ENCODE measurements at regions not wholly inside any gene's neighbourhood (a gene's known extent, or its start where the extent isn't known, plus 50 kb on each side); places are given as distances from the start of the nearest gene placed in this dataset.
"Not testable (repeated sequence)": the region's sequence is repeated elsewhere in the genome, so short reads cannot be mapped to it uniquely, and the experiment has no call there.

DNA sequence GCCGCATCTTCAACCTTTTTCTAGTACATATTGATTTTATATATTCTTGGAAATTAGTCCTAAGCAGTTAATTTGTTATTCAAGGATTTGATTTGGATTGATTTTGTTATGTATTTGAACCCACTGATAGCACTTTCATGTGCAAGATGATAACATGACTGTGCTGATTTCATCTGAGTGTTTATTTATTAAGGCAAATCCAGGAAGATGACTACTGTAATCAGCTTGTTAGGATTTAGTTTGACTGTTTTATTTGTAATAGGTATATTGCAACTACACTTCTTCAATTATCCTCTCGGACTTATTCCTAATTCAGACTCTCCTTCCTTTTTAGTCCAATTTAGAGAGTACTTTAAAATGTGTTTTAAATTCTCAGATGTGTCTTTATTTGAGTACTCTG lies 75.1 kb upstream of the PRKG1 start:
- DNase-seq (ENCODE audit: low spot score): no peak

DNA sequence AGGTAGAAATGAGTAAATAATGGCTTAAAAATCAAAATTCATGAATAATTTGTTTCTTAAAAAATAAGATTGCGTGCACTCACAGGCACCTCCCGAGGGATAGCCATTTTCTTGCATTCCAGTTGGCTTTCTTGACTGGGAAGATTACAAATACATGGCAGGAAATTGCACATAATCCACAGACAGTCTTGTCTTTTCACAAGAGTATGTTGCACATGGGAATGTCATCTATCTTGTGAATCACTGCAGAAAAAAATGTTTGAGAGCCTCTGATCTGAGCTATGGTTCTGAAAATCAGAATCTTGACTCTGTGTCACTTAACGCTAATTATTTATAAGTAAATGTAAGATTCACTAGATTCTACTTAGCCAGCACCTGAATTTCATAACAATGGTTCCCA lies 74.1 kb upstream of the PRKG1 start:
- no peak for DNase-seq (ENCODE audit: low spot score)

DNA sequence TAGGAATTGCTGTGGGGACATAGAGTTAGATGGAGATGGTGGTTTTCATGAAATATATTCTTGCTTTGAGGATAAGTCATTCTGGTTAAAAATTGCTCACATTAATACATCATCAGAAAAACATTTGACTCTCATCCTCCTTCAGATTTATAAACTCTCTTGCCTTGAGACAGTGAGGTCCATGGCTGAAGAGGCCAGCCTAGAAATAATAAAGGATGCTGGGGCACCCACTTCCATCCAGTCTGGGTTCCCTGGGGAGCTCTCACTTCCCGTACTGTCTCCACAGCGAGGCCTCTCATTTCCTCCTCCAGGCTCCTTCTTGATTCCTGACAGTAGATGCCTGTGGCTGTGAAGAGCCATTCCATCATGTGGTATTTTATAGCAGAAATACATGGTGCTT lies 73.3 kb upstream of the PRKG1 start:
- no peak for DNase-seq (ENCODE audit: low spot score)

DNA sequence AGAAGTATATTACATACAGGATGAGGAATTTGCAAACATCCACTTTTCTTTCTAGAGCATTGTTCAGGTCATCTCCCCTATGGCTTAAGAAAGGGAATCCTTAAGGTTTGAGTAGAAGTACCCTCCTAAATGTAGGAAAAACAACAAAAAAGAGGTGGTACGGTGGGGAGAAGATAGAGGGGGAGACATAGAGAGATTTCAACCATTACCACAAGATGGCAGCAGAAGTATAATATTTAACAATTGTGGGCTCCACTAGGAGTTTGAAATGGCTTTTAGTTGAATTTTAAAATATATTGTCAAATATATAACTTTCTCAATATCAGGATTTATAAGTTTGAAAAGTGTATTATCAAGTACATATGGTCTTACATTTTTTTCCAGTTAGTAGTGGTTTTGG lies 72.7 kb upstream of the PRKG1 start:
- DNase-seq (ENCODE audit: low spot score): no peak

DNA sequence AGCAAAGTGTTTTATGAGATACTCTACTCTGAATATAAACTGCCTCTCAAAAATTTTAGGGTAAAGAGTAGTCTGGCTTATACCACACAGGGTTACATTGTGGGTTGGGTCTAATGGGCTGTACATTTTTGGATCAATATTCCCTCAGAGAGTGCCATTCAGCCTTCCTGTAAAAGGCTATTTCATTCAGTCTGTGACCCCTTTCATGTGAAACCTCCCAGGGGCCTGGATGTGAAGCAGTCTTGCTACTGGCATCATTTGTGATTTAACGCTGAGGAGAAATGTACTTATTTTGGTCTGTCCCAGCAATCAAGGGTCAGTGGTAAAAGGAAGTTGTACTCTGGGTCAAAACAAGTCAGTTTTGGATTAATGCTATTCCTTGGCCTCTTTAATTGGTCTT lies 71.8 kb upstream of the PRKG1 start:
- DNase-seq (ENCODE audit: low spot score): no peak

DNA sequence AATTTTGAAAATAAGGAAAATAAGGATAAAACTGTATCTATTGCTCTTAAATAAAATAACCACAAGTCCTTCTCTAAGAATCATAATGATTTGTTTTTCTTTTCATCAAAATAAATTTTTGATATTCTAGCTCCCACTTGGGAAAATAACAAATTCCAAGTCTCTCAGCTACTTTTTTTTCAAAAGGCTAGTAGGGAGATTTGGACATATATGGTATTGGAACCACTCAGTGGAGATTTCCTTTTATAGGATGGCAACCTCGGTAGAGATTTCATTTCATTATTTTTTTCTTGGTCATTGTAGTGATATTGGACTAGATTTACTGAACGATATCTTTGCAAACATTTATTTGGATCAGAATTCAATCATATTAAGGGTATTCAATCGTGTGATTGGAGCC lies 69.5 kb upstream of the PRKG1 start:
- no peak for DNase-seq (ENCODE audit: low spot score)

DNA sequence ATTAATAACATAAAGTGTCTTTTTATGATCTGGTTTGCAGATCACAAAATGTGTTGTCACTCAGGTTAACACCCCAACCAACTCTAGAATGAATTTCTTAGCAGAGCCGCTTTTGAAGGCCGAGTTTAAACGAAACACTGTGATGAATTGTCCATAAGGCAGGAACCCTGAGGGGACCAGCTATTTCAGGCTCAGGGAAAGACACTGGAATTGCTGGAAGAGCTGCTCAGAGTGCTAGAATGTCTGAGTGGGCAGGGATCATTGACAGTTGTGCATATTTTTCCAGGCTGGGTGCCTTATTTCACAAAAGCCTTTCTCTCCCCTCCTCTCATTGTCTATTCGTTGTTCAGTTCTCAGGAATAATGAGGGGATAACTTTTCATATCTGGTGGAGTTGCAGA lies 68.7 kb upstream of the PRKG1 start:
- no peak for DNase-seq (ENCODE audit: low spot score)

DNA sequence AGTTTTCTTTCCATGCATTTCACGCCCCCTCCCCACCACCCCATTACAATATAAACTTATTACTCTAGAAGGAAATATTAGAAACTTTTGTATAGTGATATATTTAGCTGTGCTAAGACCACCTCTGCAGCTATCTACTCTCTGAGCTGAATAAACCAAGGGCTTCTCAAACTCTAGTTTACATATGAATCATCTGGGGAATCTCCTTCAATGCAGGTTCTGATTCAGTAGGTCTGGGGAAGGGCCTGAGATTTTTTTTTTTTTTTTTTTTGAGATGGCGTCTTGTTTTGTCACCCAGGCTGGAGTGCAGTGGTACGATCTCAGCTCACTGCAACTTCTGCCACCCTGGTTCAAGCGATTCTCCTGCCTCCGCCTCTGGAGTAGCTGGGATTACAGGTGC lies 67.6 kb upstream of the PRKG1 start:
- DNase-seq (ENCODE audit: low spot score): no peak

DNA sequence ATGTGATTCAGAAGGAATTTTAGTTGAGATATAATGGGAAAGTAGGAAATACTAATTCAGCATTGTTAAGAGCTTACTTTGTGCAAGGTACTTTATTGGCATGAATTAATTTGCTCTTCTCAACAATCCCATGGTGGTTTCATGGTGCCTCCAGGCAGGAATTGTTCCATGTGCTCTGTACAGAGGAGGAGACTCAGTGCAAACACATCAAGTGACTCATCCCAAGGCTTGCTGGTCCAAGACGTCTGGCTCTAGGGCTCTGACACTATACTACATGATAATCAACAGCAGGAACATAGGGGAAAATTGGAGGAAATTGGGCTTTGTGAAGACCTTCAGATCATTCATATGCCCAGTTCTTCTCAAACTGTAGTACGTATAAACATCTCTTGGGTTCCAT lies 66.5 kb upstream of the PRKG1 start:
- no peak for DNase-seq (ENCODE audit: low spot score)

DNA sequence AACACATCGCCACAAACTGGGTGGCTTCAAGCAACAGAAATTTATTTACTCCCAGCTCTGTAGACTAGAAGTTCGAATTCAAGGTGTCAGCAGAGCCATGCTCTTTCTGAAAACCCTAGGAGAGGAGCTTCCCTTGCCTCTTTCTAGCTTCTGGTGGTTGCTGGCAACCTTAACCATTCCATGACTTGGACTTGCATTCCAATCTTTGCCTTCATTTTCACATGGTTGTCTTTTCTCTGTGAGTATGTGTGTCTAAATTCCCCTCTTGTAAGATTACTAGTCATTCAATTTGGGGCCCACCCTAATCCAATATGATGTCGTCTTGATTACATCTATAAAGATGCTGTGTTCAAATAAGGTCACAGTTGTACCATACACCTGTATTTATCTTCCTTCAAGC lies 65.9 kb upstream of the PRKG1 start:
- no peak for DNase-seq (ENCODE audit: low spot score)

DNA sequence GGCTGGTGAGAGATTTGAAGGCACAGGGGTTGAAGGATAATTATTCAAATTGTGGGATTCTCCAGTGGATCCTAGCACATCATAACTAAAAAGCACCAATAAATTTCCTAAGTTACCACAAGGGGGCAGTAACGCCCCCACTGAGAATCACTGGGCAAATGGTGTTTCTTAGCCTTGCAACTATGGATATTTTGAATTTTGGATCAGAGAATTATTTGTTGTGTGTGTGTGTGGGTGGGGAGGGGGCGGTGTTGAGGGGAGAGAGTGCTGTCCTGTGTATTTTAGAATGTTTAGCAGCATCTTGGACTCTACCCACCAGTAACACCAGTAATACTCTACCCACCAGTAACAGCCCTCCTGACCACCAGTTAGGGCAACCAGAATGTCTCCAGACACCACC lies 63.3 kb upstream of the PRKG1 start:
- DNase-seq (ENCODE audit: low spot score): no peak

DNA sequence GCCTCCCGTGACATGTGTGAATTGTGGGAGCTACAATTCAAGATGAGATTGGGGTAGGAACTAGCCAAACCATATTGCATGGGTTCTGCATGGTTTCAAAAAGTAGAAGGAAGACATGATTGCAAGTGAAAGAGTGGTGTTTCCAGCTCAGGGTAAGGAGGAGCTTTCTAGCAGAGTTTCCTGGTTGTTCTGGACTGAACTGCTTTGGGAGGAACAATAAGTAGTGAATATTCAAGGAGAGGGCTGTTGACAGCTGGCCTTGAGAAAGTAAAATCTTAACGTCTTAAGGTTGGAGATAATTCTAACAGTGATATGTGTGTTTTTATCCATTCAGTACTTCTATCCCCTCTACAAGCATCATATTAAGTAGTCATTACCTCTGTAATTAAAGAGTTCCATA lies 62.2 kb upstream of the PRKG1 start:
- no peak for DNase-seq (ENCODE audit: low spot score)

DNA sequence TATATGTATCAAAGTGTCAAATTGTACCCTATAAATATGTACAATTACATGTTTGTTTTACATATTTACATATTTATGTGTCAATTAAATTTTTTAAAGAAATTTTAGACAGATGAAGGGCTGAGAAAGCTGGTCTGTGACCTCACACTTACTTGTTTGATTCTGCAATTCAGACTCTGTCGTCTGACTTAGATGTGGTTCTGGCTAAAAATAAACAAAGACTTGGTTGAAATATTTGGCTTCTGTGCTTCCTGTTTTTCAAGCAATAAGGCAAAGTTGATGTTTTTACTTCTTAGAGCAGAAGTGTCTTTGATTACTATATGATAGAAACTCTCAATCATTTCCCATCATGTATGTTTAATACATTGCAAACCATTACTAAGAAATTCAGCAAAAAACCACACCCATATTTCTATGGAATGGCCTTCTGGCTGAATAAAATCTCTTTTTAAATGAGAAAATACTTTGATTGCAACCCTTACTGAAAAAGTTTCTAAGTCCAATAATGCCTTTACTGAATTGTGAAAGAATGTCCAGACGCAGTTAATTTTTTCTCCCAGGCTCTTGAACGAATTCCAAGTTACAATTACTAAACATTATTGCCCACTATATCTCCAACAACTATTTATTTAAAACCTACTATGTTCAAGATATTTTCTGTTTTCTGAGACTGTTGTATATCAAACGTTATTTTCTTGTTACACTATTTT lies 59.5 kb upstream of the PRKG1 start:
- no peak for DNase-seq (ENCODE audit: low spot score)

DNA sequence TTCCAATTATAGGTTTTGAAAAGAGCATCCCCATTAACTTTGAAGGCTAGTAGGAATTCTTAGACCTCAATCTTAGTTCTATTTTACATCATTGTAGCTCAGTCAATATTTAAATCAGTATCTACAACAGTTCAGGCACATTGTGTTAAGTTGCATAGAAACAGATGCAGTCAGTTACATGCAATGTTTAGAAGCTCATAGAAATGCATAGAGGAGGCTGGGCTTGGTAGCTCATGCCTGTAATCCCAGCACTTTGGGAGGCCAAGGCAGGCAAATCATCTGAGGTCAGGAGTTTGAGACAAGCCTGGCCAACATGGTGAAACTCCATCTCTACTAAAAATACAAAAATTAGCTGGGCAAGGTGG lies 58.9 kb upstream of the PRKG1 start:
- not testable (repeated sequence) for DNase-seq (ENCODE audit: low spot score)

DNA sequence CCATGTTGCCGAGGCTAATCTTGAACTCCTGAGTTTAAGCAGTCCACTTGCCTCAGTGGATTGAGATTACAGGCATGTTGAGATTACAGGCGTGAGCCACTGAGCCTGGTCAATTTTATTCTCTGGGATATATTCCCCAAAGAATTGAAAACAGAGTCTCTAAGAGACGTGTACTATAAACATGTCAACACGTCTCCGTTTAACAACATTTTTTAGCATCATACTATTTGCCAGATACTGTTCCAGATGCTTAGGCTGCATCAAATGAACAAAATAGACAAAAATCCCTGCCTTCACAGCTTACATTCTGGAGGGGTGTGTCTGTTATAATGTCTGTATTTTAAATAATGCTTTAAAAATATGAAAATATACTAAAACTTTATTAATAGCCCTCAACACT lies 54.1 kb upstream of the PRKG1 start:
- DNase-seq (ENCODE audit: low spot score): no peak

DNA sequence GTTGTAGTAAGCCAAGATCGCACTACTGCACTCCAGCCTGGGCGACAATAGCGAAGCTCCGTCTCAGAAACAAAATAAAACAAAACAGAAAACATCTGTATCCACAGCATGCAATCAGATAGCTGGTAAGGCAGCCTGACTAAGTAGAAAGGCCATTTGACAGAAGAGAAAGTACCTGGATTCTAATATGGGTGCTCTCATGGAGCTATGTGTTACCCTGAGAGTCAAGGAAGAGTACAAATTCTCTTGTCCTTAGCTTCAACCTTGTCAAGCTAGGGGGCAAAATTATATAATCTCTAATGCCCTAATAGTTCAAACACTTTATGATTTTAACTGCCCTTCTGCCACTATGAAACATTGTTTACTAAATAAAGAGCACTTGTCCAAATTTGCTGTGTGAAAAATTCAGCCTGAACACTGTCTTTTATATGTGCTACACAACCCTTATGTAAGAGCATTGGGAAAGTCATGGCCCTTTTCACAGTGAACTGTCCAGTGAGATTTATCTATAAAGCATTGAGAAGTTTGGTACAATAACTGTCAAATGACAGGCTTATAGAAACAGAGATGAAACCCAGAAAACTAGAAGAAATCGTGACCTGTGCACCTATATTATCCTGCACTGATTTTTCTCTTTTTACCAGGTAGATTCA lies 51.2 kb upstream of the PRKG1 start:
- no peak for DNase-seq (ENCODE audit: low spot score)

DNA sequence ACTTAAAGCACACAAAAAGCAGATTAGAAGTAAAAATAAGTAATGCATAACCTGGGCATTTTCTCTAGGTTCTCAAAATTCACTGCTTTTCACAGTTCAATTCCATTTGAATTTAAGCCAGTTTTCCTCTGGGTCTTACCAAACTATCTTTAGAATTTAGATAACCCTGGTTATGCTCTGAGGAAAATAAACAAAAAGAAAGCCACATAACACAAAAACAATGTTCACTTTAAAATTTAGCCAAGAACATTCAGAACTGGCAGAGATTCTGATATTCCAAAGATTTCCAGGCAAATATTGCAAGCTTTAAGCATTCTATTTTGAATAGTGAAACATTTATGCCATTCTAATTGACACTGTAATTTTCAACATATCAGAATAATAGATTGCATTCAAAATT lies 50.7 kb upstream of the PRKG1 start:
- DNase-seq (ENCODE audit: low spot score): no peak

Measured in ecto neural progenitor cell (in vitro differentiated cells).